ENCODE measurements at regions not wholly inside any gene's neighbourhood (a gene's known extent, or its start where the extent isn't known, plus 50 kb on each side); places are given as distances from the start of the nearest gene placed in this dataset.

DNA sequence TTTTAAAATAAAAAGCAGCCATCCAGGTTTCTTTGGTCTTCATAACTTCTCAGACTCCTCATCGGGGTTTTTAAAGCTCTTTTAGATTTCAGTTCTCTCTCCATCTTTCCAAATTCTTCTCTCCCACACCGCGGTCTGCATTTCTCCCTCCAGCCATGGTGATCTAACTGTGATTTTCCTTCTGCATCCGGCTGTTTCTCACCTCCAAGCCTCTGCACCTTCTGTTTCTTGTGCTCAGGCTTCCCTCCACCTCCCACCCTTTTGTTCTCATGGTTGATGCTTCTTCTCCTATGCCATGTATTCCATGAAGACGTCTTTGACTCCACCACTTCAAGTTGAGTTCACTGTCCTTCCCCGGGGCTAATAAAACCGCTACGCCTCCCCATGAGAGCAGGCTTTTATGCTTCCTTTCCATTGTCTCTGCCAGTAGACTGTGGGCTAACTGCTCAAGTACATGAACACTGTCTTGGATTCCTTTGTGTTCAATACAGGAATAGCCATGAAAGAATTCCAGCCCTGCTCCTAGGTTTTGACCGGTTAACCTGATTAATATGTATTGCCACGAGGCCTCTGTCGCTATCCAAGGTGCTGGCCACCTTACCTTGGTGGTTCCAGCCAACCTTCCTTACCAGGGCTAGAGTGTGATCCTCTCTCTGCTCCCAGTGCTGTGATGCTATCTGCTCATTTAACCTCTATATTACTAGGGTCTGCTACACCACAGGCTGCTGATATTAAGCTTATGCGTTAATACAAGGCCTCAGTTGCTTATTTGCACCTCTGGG lies 625.1 kb downstream of the HS3ST4 start (continued):
- TF ChIP-seq, protein P1, sequence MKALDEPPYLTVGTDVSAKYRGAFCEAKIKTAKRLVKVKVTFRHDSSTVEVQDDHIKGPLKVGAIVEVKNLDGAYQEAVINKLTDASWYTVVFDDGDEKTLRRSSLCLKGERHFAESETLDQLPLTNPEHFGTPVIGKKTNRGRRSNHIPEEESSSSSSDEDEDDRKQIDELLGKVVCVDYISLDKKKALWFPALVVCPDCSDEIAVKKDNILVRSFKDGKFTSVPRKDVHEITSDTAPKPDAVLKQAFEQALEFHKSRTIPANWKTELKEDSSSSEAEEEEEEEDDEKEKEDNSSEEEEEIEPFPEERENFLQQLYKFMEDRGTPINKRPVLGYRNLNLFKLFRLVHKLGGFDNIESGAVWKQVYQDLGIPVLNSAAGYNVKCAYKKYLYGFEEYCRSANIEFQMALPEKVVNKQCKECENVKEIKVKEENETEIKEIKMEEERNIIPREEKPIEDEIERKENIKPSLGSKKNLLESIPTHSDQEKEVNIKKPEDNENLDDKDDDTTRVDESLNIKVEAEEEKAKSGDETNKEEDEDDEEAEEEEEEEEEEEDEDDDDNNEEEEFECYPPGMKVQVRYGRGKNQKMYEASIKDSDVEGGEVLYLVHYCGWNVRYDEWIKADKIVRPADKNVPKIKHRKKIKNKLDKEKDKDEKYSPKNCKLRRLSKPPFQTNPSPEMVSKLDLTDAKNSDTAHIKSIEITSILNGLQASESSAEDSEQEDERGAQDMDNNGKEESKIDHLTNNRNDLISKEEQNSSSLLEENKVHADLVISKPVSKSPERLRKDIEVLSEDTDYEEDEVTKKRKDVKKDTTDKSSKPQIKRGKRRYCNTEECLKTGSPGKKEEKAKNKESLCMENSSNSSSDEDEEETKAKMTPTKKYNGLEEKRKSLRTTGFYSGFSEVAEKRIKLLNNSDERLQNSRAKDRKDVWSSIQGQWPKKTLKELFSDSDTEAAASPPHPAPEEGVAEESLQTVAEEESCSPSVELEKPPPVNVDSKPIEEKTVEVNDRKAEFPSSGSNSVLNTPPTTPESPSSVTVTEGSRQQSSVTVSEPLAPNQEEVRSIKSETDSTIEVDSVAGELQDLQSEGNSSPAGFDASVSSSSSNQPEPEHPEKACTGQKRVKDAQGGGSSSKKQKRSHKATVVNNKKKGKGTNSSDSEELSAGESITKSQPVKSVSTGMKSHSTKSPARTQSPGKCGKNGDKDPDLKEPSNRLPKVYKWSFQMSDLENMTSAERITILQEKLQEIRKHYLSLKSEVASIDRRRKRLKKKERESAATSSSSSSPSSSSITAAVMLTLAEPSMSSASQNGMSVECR (CRISPR knock-in tag; IDR thresholded peaks at IDR 0.05; ENCODE audit: borderline replicate concordance) = peak; percentile 75; the same call in 1 of the 2 replicates
- TF ChIP-seq, protein P2, sequence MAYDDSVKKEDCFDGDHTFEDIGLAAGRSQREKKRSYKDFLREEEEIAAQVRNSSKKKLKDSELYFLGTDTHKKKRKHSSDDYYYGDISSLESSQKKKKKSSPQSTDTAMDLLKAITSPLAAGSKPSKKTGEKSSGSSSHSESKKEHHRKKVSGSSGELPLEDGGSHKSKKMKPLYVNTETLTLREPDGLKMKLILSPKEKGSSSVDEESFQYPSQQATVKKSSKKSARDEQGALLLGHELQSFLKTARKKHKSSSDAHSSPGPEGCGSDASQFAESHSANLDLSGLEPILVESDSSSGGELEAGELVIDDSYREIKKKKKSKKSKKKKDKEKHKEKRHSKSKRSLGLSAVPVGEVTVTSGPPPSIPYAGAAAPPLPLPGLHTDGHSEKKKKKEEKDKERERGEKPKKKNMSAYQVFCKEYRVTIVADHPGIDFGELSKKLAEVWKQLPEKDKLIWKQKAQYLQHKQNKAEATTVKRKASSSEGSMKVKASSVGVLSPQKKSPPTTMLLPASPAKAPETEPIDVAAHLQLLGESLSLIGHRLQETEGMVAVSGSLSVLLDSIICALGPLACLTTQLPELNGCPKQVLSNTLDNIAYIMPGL (CRISPR knock-in tag; IDR thresholded peaks at IDR 0.05) = no peak
- peak; percentile 88; the same call in 1 of the 2 replicates for TF ChIP-seq ZNF232 (CRISPR knock-in tag; IDR thresholded peaks at IDR 0.05)
- no peak for TF ChIP-seq PRRX2 (CRISPR knock-in tag; IDR thresholded peaks at IDR 0.05)
- no peak for TF ChIP-seq ESRRA (CRISPR knock-in tag; IDR thresholded peaks at IDR 0.05; ENCODE audit: borderline replicate concordance)
- TF ChIP-seq JUN (CRISPR knock-in tag; IDR thresholded peaks at IDR 0.05) = peak; percentile 74; the same call in 1 of the 2 replicates
- TF ChIP-seq, protein P3, sequence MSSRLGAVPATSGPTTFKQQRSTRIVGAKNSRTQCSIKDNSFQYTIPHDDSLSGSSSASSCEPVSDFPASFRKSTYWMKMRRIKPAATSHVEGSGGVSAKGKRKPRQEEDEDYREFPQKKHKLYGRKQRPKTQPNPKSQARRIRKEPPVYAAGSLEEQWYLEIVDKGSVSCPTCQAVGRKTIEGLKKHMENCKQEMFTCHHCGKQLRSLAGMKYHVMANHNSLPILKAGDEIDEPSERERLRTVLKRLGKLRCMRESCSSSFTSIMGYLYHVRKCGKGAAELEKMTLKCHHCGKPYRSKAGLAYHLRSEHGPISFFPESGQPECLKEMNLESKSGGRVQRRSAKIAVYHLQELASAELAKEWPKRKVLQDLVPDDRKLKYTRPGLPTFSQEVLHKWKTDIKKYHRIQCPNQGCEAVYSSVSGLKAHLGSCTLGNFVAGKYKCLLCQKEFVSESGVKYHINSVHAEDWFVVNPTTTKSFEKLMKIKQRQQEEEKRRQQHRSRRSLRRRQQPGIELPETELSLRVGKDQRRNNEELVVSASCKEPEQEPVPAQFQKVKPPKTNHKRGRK (CRISPR knock-in tag; IDR thresholded peaks at IDR 0.05; ENCODE audit: borderline replicate concordance) = no peak
- TF ChIP-seq NFE2L1 (CRISPR knock-in tag; IDR thresholded peaks at IDR 0.05) = 0 out of 2 replicates have a peak, but pooled peaks have one; percentile 28
- TF ChIP-seq, protein P4, sequence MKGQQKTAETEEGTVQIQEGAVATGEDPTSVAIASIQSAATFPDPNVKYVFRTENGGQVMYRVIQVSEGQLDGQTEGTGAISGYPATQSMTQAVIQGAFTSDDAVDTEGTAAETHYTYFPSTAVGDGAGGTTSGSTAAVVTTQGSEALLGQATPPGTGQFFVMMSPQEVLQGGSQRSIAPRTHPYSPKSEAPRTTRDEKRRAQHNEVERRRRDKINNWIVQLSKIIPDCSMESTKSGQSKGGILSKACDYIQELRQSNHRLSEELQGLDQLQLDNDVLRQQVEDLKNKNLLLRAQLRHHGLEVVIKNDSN (CRISPR knock-in tag; IDR thresholded peaks at IDR 0.05) = peak; percentile 45; the same call in 1 of the 2 replicates
- no peak for TF ChIP-seq GRHL2 (CRISPR knock-in tag; IDR thresholded peaks at IDR 0.05; ENCODE audit: insufficient replicate concordance, severe bottlenecking)
- TF ChIP-seq ETV6 (CRISPR knock-in tag; IDR thresholded peaks at IDR 0.05) = 0 out of 2 replicates have a peak, but pooled peaks have one; percentile 26
- TF ChIP-seq TEAD1 (CRISPR knock-in tag; IDR thresholded peaks at IDR 0.05) = peak; percentile 72; the same call in 1 of the 2 replicates

DNA sequence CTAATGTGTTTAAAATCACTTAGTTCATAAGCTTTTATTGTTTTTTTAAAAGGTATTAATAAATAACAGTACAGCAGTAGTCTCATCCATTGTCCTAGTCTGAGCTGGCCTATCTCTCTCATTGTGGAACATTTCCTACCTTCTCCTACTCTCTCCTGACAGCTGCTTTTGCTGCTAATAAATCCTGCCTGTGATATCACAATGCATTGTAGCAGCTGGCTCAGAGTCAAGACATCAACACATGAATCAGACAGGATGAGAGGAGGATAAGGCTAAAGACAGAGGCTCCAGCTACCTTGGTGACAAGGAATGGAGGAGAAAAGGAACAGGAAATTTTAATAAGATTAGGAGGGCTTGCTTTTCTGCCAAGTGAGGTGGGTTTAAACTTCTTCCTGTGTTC lies 626.1 kb downstream of the HS3ST4 start:
- Mint-ChIP-seq H3K27ac (no peak overlapping the region), H3K27me3 (ENCODE audit: low read depth) (0 out of 2 replicates have a peak, but pooled peaks cover 3% of the 10 kb centered on the region), H3K36me3 (no peaks in the 10 kb centered on the region), H3K9me3 (0 out of 2 replicates have a peak, but pooled peaks cover 4% of the 10 kb centered on the region), H3K4me3 (no peak overlapping the region), H3K4me1 (peaks cover 8% of the 10 kb centered on the region)
- no peak for DNase-seq (ENCODE audit: low spot score)
- ChIA-PET POLR2A (no interaction called here), CTCF (no interaction called here)
- no peak for ATAC-seq
- no peak for TF ChIP-seq SOX15 (CRISPR knock-in tag; IDR thresholded peaks at IDR 0.05)
- no peak for TF ChIP-seq RORB (CRISPR knock-in tag; IDR thresholded peaks at IDR 0.05)
- TF ChIP-seq NR1H2 (CRISPR knock-in tag; IDR thresholded peaks at IDR 0.05) = no peak
- TF ChIP-seq ZNF232 (CRISPR knock-in tag; IDR thresholded peaks at IDR 0.05) = no peak
- TF ChIP-seq, protein P5, sequence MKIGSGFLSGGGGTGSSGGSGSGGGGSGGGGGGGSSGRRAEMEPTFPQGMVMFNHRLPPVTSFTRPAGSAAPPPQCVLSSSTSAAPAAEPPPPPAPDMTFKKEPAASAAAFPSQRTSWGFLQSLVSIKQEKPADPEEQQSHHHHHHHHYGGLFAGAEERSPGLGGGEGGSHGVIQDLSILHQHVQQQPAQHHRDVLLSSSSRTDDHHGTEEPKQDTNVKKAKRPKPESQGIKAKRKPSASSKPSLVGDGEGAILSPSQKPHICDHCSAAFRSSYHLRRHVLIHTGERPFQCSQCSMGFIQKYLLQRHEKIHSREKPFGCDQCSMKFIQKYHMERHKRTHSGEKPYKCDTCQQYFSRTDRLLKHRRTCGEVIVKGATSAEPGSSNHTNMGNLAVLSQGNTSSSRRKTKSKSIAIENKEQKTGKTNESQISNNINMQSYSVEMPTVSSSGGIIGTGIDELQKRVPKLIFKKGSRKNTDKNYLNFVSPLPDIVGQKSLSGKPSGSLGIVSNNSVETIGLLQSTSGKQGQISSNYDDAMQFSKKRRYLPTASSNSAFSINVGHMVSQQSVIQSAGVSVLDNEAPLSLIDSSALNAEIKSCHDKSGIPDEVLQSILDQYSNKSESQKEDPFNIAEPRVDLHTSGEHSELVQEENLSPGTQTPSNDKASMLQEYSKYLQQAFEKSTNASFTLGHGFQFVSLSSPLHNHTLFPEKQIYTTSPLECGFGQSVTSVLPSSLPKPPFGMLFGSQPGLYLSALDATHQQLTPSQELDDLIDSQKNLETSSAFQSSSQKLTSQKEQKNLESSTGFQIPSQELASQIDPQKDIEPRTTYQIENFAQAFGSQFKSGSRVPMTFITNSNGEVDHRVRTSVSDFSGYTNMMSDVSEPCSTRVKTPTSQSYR (CRISPR knock-in tag; IDR thresholded peaks at IDR 0.05) = no peak
- TF ChIP-seq, protein P6, sequence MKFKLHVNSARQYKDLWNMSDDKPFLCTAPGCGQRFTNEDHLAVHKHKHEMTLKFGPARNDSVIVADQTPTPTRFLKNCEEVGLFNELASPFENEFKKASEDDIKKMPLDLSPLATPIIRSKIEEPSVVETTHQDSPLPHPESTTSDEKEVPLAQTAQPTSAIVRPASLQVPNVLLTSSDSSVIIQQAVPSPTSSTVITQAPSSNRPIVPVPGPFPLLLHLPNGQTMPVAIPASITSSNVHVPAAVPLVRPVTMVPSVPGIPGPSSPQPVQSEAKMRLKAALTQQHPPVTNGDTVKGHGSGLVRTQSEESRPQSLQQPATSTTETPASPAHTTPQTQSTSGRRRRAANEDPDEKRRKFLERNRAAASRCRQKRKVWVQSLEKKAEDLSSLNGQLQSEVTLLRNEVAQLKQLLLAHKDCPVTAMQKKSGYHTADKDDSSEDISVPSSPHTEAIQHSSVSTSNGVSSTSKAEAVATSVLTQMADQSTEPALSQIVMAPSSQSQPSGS (CRISPR knock-in tag; IDR thresholded peaks at IDR 0.05; ENCODE audit: borderline replicate concordance, low read depth) = no peak
- TF ChIP-seq TEAD4 (CRISPR knock-in tag; IDR thresholded peaks at IDR 0.05) = no peak
- TF ChIP-seq, protein P7, sequence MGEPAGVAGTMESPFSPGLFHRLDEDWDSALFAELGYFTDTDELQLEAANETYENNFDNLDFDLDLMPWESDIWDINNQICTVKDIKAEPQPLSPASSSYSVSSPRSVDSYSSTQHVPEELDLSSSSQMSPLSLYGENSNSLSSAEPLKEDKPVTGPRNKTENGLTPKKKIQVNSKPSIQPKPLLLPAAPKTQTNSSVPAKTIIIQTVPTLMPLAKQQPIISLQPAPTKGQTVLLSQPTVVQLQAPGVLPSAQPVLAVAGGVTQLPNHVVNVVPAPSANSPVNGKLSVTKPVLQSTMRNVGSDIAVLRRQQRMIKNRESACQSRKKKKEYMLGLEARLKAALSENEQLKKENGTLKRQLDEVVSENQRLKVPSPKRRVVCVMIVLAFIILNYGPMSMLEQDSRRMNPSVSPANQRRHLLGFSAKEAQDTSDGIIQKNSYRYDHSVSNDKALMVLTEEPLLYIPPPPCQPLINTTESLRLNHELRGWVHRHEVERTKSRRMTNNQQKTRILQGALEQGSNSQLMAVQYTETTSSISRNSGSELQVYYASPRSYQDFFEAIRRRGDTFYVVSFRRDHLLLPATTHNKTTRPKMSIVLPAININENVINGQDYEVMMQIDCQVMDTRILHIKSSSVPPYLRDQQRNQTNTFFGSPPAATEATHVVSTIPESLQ (CRISPR knock-in tag; IDR thresholded peaks at IDR 0.05) = no peak
- TF ChIP-seq, protein P8, sequence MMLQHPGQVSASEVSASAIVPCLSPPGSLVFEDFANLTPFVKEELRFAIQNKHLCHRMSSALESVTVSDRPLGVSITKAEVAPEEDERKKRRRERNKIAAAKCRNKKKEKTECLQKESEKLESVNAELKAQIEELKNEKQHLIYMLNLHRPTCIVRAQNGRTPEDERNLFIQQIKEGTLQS (CRISPR knock-in tag; conservative IDR thresholded peaks at IDR 0.05) = no peak
